ENCODE measurements at regions not wholly inside any gene's neighbourhood (a gene's known extent, or its start where the extent isn't known, plus 50 kb on each side); places are given as distances from the start of the nearest gene placed in this dataset.
A peak's percentile ranks its signal among the peaks of the same experiment; 100 is the strongest.

DNA sequence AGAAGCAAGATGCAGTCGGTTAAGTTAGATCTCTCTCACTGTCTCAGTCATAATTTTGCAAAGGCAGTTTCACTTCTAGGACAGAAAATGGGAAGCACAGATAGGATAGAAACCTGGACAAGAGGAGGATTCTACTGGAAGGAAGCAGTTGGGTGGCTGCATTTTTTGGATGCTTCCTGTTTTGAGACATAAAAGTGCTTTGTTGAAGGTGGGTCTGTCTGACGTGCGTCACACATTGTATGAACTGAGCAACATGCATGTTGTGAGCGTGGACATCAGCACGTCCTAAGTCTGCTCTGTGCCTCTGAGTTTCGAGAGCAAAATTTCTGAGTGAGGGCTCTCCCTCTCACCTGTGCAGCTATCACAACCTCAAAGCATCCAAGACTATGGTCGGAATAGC lies 68.7 kb upstream of the SNX9 start:
- H3K4me3 Mint-ChIP-seq, result no peak overlapping the region
- DNase-seq, result no peak
- intact Hi-C loops (cut with micrococcal nuclease), result no loop called here

GRCh38 chr6:157755032-157755745 lies 67.9 kb upstream of the SNX9 start:
- ChIA-PET CTCF (interaction anchor here (1.0 to 3.6 kb wide), 22 partner anchors 10 to 271 kb away, joined by 3 to 66 read pairs (median 6); no protein-coding TSS in a partner anchor), POLR2A (interaction anchor here (0.6 to 10.4 kb wide), 11 partner anchors 9 to 185 kb away, joined by 3 to 102 read pairs (median 3); no protein-coding TSS in a partner anchor)
- H3K27me3 Mint-ChIP-seq, result no peaks in the 10 kb centered on the region
- TF ChIP-seq, protein P1, sequence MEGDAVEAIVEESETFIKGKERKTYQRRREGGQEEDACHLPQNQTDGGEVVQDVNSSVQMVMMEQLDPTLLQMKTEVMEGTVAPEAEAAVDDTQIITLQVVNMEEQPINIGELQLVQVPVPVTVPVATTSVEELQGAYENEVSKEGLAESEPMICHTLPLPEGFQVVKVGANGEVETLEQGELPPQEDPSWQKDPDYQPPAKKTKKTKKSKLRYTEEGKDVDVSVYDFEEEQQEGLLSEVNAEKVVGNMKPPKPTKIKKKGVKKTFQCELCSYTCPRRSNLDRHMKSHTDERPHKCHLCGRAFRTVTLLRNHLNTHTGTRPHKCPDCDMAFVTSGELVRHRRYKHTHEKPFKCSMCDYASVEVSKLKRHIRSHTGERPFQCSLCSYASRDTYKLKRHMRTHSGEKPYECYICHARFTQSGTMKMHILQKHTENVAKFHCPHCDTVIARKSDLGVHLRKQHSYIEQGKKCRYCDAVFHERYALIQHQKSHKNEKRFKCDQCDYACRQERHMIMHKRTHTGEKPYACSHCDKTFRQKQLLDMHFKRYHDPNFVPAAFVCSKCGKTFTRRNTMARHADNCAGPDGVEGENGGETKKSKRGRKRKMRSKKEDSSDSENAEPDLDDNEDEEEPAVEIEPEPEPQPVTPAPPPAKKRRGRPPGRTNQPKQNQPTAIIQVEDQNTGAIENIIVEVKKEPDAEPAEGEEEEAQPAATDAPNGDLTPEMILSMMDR (IDR thresholded peaks at IDR 0.05), result no peak
- peak overlapping the region; percentile 48 for H3K4me3 Mint-ChIP-seq
- intact Hi-C loops (cut with micrococcal nuclease), result no loop called here
- DNase-seq (no peak), ATAC-seq (peak; percentile 31)
- peaks cover 24% of the 10 kb centered on the region for H3K9me3 Mint-ChIP-seq
- peak overlapping the region; percentile 89 for H3K27ac Mint-ChIP-seq
- H3K36me3 Mint-ChIP-seq (ENCODE audit: low read depth), result peaks cover 7% of the 10 kb centered on the region
- peaks cover 89% of the 10 kb centered on the region for H3K4me1 Mint-ChIP-seq (ENCODE audit: low read depth)

More for the DNA sequence above, 68.7 kb upstream of the SNX9 start:
- TF ChIP-seq, protein P1 (IDR thresholded peaks at IDR 0.05), result no peak
- no peaks in the 10 kb centered on the region for H3K27me3 Mint-ChIP-seq
- peaks cover 7% of the 10 kb centered on the region for H3K36me3 Mint-ChIP-seq (ENCODE audit: low read depth)
- peaks cover 25% of the 10 kb centered on the region for H3K9me3 Mint-ChIP-seq
- POLR2A ChIA-PET, result interaction anchor here (0.6 to 3.5 kb wide), 2 partner anchors 10 to 70 kb away, joined by 4 to 28 read pairs; no protein-coding TSS in a partner anchor
- H3K27ac Mint-ChIP-seq, result peak overlapping the region; percentile 89
- no peak for ATAC-seq
- H3K4me1 Mint-ChIP-seq (ENCODE audit: low read depth), result peaks cover 91% of the 10 kb centered on the region
- CTCF ChIA-PET, result interaction anchor here (0.8 to 3.1 kb wide), 4 partner anchors 10 to 272 kb away, joined by 3 to 17 read pairs (median 4); no protein-coding TSS in a partner anchor

GRCh38 chr6:157755746-157756411 lies 67.2 kb upstream of the SNX9 start:
- ATAC-seq, result peak; percentile 64
- H3K4me1 Mint-ChIP-seq (ENCODE audit: low read depth), result peaks cover 89% of the 10 kb centered on the region
- H3K27ac Mint-ChIP-seq, result peak overlapping the region; percentile 89

DNA sequence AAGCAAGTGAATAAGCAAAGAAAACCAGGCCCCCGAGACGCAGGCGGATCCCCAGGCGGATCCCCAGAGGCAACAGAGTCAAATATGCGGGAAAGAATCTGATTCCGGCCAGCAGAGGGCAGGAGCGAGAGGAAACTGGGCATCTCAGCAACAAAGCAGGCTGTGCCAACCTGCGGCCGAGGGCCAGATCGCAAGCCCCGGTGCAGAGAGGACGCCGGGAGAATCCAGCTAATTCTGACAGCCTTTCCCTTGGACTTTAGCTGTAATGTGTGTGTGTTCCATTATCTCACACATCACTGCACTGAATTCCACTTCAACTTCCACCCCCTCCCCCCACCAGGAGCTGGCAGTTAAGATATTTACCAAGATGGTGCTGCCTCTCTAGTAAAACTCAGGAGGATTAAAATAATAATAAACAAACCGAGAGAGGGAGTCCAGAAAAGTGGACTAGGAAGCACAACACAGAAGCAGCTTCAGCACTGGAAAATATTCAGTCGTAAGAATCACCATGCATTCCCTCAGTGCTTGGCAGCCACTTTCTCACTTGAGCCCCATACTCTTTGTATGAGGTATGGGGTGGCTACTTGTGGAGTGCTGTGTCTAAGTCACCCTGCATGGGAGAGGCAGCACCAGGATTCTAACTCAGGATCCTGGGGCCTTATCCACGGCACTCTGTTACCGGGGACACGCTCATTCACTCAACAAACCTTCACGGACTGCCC lies 66.2 kb upstream of the SNX9 start:
- ChIA-PET POLR2A (interaction anchor here (0.8 to 10.4 kb wide), 10 partner anchors 7 to 269 kb away, joined by 3 to 102 read pairs (median 4); no protein-coding TSS in a partner anchor), CTCF (interaction anchor here (0.6 to 3.6 kb wide), 47 partner anchors 8 to 316 kb away, joined by 3 to 66 read pairs (median 4); no protein-coding TSS in a partner anchor)
- Mint-ChIP-seq H3K4me3 (peak overlapping the region; percentile 11), H3K4me1 (ENCODE audit: low read depth) (peaks cover 89% of the 10 kb centered on the region), H3K27ac (peak overlapping the region; percentile 89), H3K27me3 (no peaks in the 10 kb centered on the region), H3K36me3 (ENCODE audit: low read depth) (peaks cover 6% of the 10 kb centered on the region), H3K9me3 (peaks cover 12% of the 10 kb centered on the region)
- ATAC-seq (peak; percentile 20), DNase-seq (peak; percentile 92)
- TF ChIP-seq, protein P1 (IDR thresholded peaks at IDR 0.05), result peak; percentile 83
- intact Hi-C loops (cut with micrococcal nuclease), result no loop called here

More at GRCh38 chr6:157755746-157756411, 67.2 kb upstream of the SNX9 start:
- CTCF ChIA-PET, result interaction anchor here (0.7 to 3.6 kb wide), 36 partner anchors 8 to 270 kb away, joined by 3 to 66 read pairs (median 6); no protein-coding TSS in a partner anchor
- intact Hi-C loops (cut with micrococcal nuclease), result no loop called here
- POLR2A ChIA-PET, result interaction anchor here (0.6 to 10.4 kb wide), 18 partner anchors 8 to 847 kb away, joined by 3 to 102 read pairs (median 4); no protein-coding TSS in a partner anchor
- peaks cover 6% of the 10 kb centered on the region for H3K36me3 Mint-ChIP-seq (ENCODE audit: low read depth)
- TF ChIP-seq, protein P1 (IDR thresholded peaks at IDR 0.05), result no peak
- H3K4me3 Mint-ChIP-seq, result peak overlapping the region; percentile 48
- peak; percentile 92 for DNase-seq
- no peaks in the 10 kb centered on the region for H3K27me3 Mint-ChIP-seq
- peaks cover 20% of the 10 kb centered on the region for H3K9me3 Mint-ChIP-seq
